ENCODE measurements at regions not wholly inside any gene's neighbourhood (a gene's known extent, or its start where the extent isn't known, plus 50 kb on each side); places are given as distances from the start of the nearest gene placed in this dataset.

DNA sequence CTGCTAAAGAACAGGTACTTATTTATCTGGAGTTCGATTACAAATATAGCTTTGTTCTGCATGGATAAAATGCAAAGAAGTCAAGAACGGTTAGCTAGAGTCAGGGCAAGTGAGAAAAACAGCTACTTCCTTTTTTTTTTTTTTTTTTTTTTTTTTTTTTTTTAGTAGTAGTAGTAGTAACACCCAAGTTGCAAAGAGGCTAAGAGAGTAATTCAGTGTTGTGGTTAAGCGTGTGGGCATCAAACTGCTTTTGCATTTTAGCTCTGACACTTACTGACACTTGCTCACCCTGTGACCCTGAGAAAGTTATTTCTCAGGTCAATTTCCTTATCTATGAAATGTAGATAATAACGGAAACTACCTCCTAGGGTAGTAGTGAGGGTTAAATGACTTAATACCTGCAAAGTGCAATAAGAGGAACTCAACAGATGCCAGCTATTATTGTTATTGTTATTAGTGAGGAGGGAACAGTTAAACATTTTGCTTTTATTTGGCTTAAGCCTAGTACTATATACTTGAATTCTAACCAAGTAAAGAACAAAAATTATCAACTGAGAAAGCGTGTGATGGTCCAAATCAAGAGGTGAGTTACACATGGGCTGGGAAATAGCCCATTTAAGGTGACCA, 86.7 kb upstream of the BACH2 start:
- TF ChIP-seq, protein P1, sequence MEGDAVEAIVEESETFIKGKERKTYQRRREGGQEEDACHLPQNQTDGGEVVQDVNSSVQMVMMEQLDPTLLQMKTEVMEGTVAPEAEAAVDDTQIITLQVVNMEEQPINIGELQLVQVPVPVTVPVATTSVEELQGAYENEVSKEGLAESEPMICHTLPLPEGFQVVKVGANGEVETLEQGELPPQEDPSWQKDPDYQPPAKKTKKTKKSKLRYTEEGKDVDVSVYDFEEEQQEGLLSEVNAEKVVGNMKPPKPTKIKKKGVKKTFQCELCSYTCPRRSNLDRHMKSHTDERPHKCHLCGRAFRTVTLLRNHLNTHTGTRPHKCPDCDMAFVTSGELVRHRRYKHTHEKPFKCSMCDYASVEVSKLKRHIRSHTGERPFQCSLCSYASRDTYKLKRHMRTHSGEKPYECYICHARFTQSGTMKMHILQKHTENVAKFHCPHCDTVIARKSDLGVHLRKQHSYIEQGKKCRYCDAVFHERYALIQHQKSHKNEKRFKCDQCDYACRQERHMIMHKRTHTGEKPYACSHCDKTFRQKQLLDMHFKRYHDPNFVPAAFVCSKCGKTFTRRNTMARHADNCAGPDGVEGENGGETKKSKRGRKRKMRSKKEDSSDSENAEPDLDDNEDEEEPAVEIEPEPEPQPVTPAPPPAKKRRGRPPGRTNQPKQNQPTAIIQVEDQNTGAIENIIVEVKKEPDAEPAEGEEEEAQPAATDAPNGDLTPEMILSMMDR (IDR thresholded peaks at IDR 0.05), result no peak
- no peak for TF ChIP-seq POLR2A (IDR thresholded peaks at IDR 0.05)
